K562 (cell line): ENCODE measurements at regions not wholly inside any gene's neighbourhood (a gene's known extent, or its start where the extent isn't known, plus 50 kb on each side); places are given as distances from the start of the nearest gene placed in this dataset.

Experiments used
- SIN3A ChIP-seq, 2 experiments: fragments of 150-350 bp in 1 of 2; IDR thresholded peaks; 2 replicates each; pipeline ENCODE4 v1.6.1; 2011 to 2016; ENCODE audit warnings: borderline replicate concordance in 2 of 2, low read depth in 2 of 2, low read length in 2 of 2, mild to moderate bottlenecking in 2 of 2, moderate library complexity in 2 of 2; ENCODE audit not compliant: control insufficient read depth in 1 of 2
- ZFP36 ChIP-seq: fragments of 150-350 bp; IDR thresholded peaks from 2 replicates; pipeline ENCODE4 v1.6.1; 2018; ENCODE audit warnings: low read length, low read depth; ENCODE audit not compliant: partially characterized antibody
- TF ChIP-seq, protein P1 (sequence below), 3 experiments: IDR thresholded peaks in 2 of 3; conservative IDR thresholded peaks in 1 of 3; 2 replicates each; pipeline ENCODE4 v1.5.1; 2011 to 2012; ENCODE audit warnings: low read length in 3 of 3, mild to moderate bottlenecking in 3 of 3, control low read depth in 2 of 3, improper control_type of control experiment in 1 of 3, inconsistent platforms in 1 of 3, low read depth in 1 of 3, mixed read lengths in 1 of 3, moderate library complexity in 1 of 3; ENCODE audit not compliant: insufficient read depth in 2 of 3

DNA sequence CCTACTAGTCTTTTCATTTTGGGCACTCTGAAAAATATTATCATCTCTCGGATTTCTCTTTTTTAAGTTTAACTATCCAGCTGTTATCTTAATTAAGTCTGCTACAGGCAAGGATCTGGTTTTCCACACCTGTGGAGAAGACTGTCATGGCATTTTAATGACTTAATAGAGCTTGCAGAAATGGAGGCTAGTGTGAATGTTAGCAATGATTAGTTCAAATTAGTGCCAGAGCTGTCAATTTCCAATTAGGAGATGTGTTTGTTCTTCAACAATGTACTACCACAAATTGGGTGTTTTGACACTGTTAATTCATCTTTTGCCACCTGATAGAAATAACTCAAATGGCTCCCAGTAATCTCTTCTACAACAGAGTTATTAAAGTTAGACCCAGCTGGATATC, 2023.0 kb upstream of the CDH9 start:
- TF ChIP-seq SIN3A (IDR thresholded peaks at IDR 0.05; ENCODE audit: borderline replicate concordance in 2 of 2, control insufficient read depth in 1 of 2, low read depth in 2 of 2, low read length in 2 of 2) (no peak), ZFP36 (no peak)
- TF ChIP-seq, protein P1, sequence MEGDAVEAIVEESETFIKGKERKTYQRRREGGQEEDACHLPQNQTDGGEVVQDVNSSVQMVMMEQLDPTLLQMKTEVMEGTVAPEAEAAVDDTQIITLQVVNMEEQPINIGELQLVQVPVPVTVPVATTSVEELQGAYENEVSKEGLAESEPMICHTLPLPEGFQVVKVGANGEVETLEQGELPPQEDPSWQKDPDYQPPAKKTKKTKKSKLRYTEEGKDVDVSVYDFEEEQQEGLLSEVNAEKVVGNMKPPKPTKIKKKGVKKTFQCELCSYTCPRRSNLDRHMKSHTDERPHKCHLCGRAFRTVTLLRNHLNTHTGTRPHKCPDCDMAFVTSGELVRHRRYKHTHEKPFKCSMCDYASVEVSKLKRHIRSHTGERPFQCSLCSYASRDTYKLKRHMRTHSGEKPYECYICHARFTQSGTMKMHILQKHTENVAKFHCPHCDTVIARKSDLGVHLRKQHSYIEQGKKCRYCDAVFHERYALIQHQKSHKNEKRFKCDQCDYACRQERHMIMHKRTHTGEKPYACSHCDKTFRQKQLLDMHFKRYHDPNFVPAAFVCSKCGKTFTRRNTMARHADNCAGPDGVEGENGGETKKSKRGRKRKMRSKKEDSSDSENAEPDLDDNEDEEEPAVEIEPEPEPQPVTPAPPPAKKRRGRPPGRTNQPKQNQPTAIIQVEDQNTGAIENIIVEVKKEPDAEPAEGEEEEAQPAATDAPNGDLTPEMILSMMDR (IDR thresholded peaks at IDR 0.05 in 2 of 3, conservative IDR thresholded peaks at IDR 0.05 in 1 of 3; ENCODE audit: insufficient read depth in 2 of 3, low read depth in 1 of 3, low read length in 3 of 3): no peak
